ENCODE measurements at regions not wholly inside any gene's neighbourhood (a gene's known extent, or its start where the extent isn't known, plus 50 kb on each side); places are given as distances from the start of the nearest gene placed in this dataset.

DNA sequence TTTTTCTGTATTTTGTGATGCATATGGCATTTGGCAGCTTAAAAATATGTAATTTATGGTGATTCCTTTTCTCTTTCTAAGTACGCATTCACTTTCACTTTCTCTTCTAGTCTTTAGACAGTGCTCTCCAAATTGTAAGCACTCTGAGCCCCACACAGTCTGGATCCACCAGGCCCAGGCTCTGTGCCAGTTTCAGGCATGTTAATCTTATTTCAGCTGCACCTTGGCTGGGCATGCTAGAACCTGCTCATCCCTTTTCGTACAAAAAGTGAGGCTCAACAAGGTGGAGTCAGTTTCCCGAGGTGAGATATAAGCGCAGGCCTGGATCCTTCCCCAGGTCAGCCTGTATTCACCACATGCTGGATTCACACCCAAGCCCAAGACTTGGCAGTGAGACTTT lies 203.9 kb downstream of the MTX2 start:
- TF ChIP-seq, protein P1, sequence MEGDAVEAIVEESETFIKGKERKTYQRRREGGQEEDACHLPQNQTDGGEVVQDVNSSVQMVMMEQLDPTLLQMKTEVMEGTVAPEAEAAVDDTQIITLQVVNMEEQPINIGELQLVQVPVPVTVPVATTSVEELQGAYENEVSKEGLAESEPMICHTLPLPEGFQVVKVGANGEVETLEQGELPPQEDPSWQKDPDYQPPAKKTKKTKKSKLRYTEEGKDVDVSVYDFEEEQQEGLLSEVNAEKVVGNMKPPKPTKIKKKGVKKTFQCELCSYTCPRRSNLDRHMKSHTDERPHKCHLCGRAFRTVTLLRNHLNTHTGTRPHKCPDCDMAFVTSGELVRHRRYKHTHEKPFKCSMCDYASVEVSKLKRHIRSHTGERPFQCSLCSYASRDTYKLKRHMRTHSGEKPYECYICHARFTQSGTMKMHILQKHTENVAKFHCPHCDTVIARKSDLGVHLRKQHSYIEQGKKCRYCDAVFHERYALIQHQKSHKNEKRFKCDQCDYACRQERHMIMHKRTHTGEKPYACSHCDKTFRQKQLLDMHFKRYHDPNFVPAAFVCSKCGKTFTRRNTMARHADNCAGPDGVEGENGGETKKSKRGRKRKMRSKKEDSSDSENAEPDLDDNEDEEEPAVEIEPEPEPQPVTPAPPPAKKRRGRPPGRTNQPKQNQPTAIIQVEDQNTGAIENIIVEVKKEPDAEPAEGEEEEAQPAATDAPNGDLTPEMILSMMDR (IDR thresholded peaks at IDR 0.05 in 4 of 5, conservative IDR thresholded peaks at IDR 0.05 in 1 of 5), result no peak
- TF ChIP-seq POLR2A (IDR thresholded peaks at IDR 0.05), result no peak
